GM23338 (cell line): ENCODE measurements at regions not wholly inside any gene's neighbourhood (a gene's known extent, or its start where the extent isn't known, plus 50 kb on each side); places are given as distances from the start of the nearest gene placed in this dataset.

Experiments used
- ATAC-seq: fragments of 200-7000 bp; cut with Tn5 transposase; 3 replicates; pipeline ENCODE4 v1.9.1; 2020
- DNase-seq: peaks from one replicate; pipeline ENCODE4 v3.0.0-alpha.2; 2015; ENCODE audit warnings: low spot score
- H2AFZ ChIP-seq: fragments of 200-600 bp; sonication (generic); 2 replicates; pipeline ENCODE4 v1.8.0; 2016; ENCODE audit warnings: antibody characterized with exemption, mild to moderate bottlenecking, moderate library complexity
- H3F3A ChIP-seq: fragments of 200-600 bp; sonication (generic); replicated peaks from 2 replicates; pipeline ENCODE4 v1.8.0; 2017; ENCODE audit warnings: antibody characterized with exemption, mixed run types, low read depth
- H3K27ac ChIP-seq: fragments of 200-600 bp; sonication (generic); 2 replicates; pipeline ENCODE4 v1.6.1; 2016; ENCODE audit warnings: low read depth
- H3K27me3 ChIP-seq: fragments of 200-600 bp; sonication (generic); 2 replicates; pipeline ENCODE4 v1.8.0; 2016; ENCODE audit warnings: mild to moderate bottlenecking, mixed run types, moderate library complexity; ENCODE audit not compliant: insufficient read depth
- H3K36me3 ChIP-seq: fragments of 200-600 bp; sonication (generic); 2 replicates; pipeline ENCODE4 v1.8.0; 2016; ENCODE audit warnings: mild to moderate bottlenecking; ENCODE audit not compliant: insufficient read depth
- H3K4me1 ChIP-seq: fragments of 200-600 bp; sonication (generic); 2 replicates; pipeline ENCODE4 v1.8.0; 2016; ENCODE audit warnings: mild to moderate bottlenecking, moderate library complexity; ENCODE audit not compliant: insufficient read depth
- H3K4me2 ChIP-seq: fragments of 200-600 bp; sonication (generic); 2 replicates; pipeline ENCODE4 v1.7.1; 2017; ENCODE audit warnings: mixed run types
- H3K4me3 ChIP-seq: fragments of 200-600 bp; sonication (generic); 2 replicates; pipeline ENCODE4 v1.6.1; 2016; ENCODE audit warnings: mixed run types
- H3K79me2 ChIP-seq: fragments of 200-600 bp; sonication (generic); replicated peaks from 2 replicates; pipeline ENCODE4 v1.8.0; 2017; ENCODE audit warnings: mild to moderate bottlenecking; ENCODE audit not compliant: insufficient read depth
- H3K9me2 ChIP-seq: fragments of 200-600 bp; sonication (generic); 2 replicates; pipeline ENCODE4 v1.8.0; 2017; ENCODE audit not compliant: insufficient read depth
- H4K20me1 ChIP-seq: fragments of 200-600 bp; sonication (generic); replicated peaks from 2 replicates; pipeline ENCODE4 v1.8.0; 2017; ENCODE audit warnings: mild to moderate bottlenecking; ENCODE audit not compliant: insufficient read depth
- H3K27ac Mint-ChIP-seq: 2 replicates; pipeline ENCODE4 v1.8.0; 2020; ENCODE audit warnings: inconsistent platforms, mild to moderate bottlenecking, moderate library complexity, mixed read lengths
- H3K27me3 Mint-ChIP-seq: 3 replicates; pipeline ENCODE4 v1.8.0; 2022; ENCODE audit warnings: low read depth, mild to moderate bottlenecking, moderate library complexity, mixed read lengths, inconsistent platforms; ENCODE audit not compliant: insufficient read depth, poor library complexity
- H3K36me3 Mint-ChIP-seq: 3 replicates; pipeline ENCODE4 v1.8.0; 2021; ENCODE audit warnings: low read depth, mild to moderate bottlenecking, inconsistent platforms, moderate library complexity, mixed read lengths
- H3K4me1 Mint-ChIP-seq: 3 replicates; pipeline ENCODE4 v1.8.0; 2020; ENCODE audit warnings: mild to moderate bottlenecking, inconsistent platforms, mixed read lengths
- H3K4me3 Mint-ChIP-seq: 3 replicates; pipeline ENCODE4 v1.8.0; 2021; ENCODE audit warnings: moderate library complexity, mild to moderate bottlenecking, inconsistent platforms, mixed read lengths
- H3K9me3 Mint-ChIP-seq: 3 replicates; pipeline ENCODE4 v1.8.0; 2020; ENCODE audit warnings: moderate library complexity, mild to moderate bottlenecking, inconsistent platforms, mixed read lengths
- CREB1 ChIP-seq: fragments of 250-450 bp; sonication (Bioruptor Pico); IDR thresholded peaks from 2 replicates; pipeline ENCODE4 v1.5.0; 2020; ENCODE audit warnings: low read depth, mild to moderate bottlenecking, moderate library complexity
- EZH2phosphoT487 ChIP-seq: fragments of 200-600 bp; sonication (generic); IDR thresholded peaks from one replicate; pipeline ENCODE4 v1.8.1; 2018; ENCODE audit warnings: antibody characterized with exemption; ENCODE audit not compliant: unreplicated experiment
- NANOG ChIP-seq: IDR thresholded peaks from 2 replicates; pipeline ENCODE4 v1.6.1; 2016; ENCODE audit warnings: antibody characterized with exemption, borderline replicate concordance
- POLR2AphosphoS5 ChIP-seq: IDR thresholded peaks from 2 replicates; pipeline ENCODE4 v1.6.1; 2016; ENCODE audit warnings: antibody characterized with exemption, low read depth
- STAT1 ChIP-seq: IDR thresholded peaks from one replicate; pipeline ENCODE4 v1.6.1; 2016; ENCODE audit warnings: antibody characterized with exemption; ENCODE audit not compliant: unreplicated experiment
- ZNF114 ChIP-seq: fragments of 250-450 bp; sonication (Bioruptor Pico); IDR thresholded peaks from 2 replicates; pipeline ENCODE4 v1.5.0; 2020; ENCODE audit warnings: mild to moderate bottlenecking, moderate library complexity
- ZNF331 ChIP-seq: fragments of 250-450 bp; sonication (Bioruptor Pico); IDR thresholded peaks from 2 replicates; pipeline ENCODE4 v1.5.0; 2020; ENCODE audit warnings: low read depth, mild to moderate bottlenecking, moderate library complexity
- TF ChIP-seq, protein P1 (sequence below): IDR thresholded peaks from one replicate; pipeline ENCODE4 v1.6.1; 2018; ENCODE audit warnings: antibody characterized with exemption; ENCODE audit not compliant: unreplicated experiment
- TF ChIP-seq, protein P2 (sequence below), 2 experiments: fragments of 200-600 bp in 1 of 2; sonication (generic) in 1 of 2; conservative IDR thresholded peaks; 2 replicates each; pipeline versions ENCODE4 v1.5.1 to v1.6.1; 2016 to 2017; ENCODE audit warnings: antibody characterized with exemption in 2 of 2, low read depth in 2 of 2, mild to moderate bottlenecking in 2 of 2, moderate library complexity in 1 of 2
- TF ChIP-seq, protein P3 (sequence below): fragments of 250-450 bp; sonication (Bioruptor Pico); IDR thresholded peaks from 2 replicates; pipeline ENCODE4 v1.5.0; 2020; ENCODE audit warnings: mild to moderate bottlenecking, moderate library complexity

DNA sequence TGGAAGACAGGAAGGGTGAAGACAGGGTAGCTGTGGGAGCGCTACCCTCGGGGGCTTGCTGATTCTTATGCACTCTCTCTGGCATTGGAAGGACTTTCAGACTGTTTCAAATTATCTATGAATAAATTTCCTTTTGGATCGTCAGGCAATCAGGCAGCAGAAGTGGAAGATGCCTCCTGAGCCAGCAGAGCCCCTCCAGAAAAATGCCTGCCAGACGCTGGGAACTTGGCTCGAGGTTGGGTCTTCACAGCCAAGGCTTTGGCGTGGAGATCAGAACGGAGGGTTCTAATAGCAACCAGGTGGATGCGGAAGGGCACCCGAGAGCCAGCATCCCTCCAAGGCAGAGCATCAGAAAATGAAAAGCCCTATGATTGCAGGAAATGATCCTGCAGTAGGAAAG lies 119.2 kb upstream of the RFLNA start:
- H3K27ac ChIP-seq = no peak overlapping the region
- no peaks in the 10 kb centered on the region for H3K79me2 ChIP-seq
- no peaks in the 10 kb centered on the region for H3K9me2 ChIP-seq
- no peaks in the 10 kb centered on the region for H3K27me3 ChIP-seq
- no peaks in the 10 kb centered on the region; the same call in 2 of the 3 replicates for H3K9me3 Mint-ChIP-seq
- no peak overlapping the region for H3K4me3 Mint-ChIP-seq
- H3K4me2 ChIP-seq = no peak overlapping the region
- H3K4me1 ChIP-seq = peaks cover 10% of the 10 kb centered on the region; the same call in 1 of the 2 replicates
- no peak for DNase-seq
- H3F3A ChIP-seq = no peaks in the 10 kb centered on the region
- H4K20me1 ChIP-seq = no peaks in the 10 kb centered on the region
- TF ChIP-seq ZNF331 (CRISPR knock-in tag) = no peak
- TF ChIP-seq STAT1 = no peak
- TF ChIP-seq EZH2phosphoT487 = no peak
- TF ChIP-seq, protein P1, sequence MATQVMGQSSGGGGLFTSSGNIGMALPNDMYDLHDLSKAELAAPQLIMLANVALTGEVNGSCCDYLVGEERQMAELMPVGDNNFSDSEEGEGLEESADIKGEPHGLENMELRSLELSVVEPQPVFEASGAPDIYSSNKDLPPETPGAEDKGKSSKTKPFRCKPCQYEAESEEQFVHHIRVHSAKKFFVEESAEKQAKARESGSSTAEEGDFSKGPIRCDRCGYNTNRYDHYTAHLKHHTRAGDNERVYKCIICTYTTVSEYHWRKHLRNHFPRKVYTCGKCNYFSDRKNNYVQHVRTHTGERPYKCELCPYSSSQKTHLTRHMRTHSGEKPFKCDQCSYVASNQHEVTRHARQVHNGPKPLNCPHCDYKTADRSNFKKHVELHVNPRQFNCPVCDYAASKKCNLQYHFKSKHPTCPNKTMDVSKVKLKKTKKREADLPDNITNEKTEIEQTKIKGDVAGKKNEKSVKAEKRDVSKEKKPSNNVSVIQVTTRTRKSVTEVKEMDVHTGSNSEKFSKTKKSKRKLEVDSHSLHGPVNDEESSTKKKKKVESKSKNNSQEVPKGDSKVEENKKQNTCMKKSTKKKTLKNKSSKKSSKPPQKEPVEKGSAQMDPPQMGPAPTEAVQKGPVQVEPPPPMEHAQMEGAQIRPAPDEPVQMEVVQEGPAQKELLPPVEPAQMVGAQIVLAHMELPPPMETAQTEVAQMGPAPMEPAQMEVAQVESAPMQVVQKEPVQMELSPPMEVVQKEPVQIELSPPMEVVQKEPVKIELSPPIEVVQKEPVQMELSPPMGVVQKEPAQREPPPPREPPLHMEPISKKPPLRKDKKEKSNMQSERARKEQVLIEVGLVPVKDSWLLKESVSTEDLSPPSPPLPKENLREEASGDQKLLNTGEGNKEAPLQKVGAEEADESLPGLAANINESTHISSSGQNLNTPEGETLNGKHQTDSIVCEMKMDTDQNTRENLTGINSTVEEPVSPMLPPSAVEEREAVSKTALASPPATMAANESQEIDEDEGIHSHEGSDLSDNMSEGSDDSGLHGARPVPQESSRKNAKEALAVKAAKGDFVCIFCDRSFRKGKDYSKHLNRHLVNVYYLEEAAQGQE = no peak
- TF ChIP-seq NANOG = no peak
- TF ChIP-seq POLR2AphosphoS5 = no peak
- no peak for TF ChIP-seq CREB1 (CRISPR knock-in tag)
- TF ChIP-seq, protein P2, sequence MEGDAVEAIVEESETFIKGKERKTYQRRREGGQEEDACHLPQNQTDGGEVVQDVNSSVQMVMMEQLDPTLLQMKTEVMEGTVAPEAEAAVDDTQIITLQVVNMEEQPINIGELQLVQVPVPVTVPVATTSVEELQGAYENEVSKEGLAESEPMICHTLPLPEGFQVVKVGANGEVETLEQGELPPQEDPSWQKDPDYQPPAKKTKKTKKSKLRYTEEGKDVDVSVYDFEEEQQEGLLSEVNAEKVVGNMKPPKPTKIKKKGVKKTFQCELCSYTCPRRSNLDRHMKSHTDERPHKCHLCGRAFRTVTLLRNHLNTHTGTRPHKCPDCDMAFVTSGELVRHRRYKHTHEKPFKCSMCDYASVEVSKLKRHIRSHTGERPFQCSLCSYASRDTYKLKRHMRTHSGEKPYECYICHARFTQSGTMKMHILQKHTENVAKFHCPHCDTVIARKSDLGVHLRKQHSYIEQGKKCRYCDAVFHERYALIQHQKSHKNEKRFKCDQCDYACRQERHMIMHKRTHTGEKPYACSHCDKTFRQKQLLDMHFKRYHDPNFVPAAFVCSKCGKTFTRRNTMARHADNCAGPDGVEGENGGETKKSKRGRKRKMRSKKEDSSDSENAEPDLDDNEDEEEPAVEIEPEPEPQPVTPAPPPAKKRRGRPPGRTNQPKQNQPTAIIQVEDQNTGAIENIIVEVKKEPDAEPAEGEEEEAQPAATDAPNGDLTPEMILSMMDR (conservative IDR thresholded peaks at IDR 0.05; ENCODE audit: low read depth in 2 of 2) = no peak
- peaks cover 14% of the 10 kb centered on the region for H3K4me1 Mint-ChIP-seq
- H3K4me3 ChIP-seq = no peak overlapping the region
- H3K36me3 ChIP-seq = no peaks in the 10 kb centered on the region
- peaks cover 9% of the 10 kb centered on the region for H3K27me3 Mint-ChIP-seq
- H3K36me3 Mint-ChIP-seq = no peaks in the 10 kb centered on the region; the same call in 2 of the 3 replicates
- H2AFZ ChIP-seq = no peak overlapping the region
- no peak for ATAC-seq
- no peak overlapping the region for H3K27ac Mint-ChIP-seq

DNA sequence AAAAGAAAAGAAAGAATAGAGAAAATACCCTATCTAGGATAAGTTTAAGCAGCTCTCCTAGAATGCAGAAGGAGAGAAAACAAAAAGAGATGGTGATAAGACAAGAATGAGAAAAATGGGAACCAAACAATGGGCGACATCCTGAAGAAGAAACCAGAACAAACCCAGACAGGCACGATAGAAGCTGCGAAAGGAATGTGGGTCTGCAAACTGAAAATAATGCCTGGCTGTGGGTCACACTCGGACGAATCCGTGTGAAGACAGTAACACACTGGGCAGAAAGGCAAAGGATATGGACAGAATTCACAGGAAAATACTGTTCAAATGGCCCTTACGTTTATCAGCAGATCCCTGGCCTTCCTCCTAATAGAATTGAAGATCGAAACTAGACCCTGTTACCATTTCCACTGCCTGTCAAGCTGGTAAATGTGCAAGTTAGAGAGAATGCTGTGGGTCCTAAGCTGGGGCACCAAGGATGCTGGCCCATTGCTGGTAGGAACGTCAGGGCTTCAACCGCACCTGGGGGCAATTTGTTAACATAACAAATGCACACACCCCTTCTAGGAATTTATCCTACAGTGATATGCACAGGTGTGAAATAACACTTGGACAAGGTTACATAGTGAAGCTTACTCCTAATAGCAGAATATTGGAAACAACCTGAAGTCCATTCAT lies 117.5 kb upstream of the RFLNA start:
- no peak overlapping the region for H3K27ac ChIP-seq
- no peak overlapping the region for H2AFZ ChIP-seq
- ATAC-seq = no peak
- Mint-ChIP-seq H3K9me3 (no peaks in the 10 kb centered on the region; the same call in 2 of the 3 replicates), H3K4me1 (peaks cover 14% of the 10 kb centered on the region), H3K27ac (no peak overlapping the region), H3K27me3 (peaks cover 12% of the 10 kb centered on the region), H3K4me3 (no peak overlapping the region), H3K36me3 (no peaks in the 10 kb centered on the region; the same call in 2 of the 3 replicates)
- peaks cover 10% of the 10 kb centered on the region; the same call in 1 of the 2 replicates for H3K4me1 ChIP-seq
- H3K4me2 ChIP-seq = peak overlapping the region; percentile 52; the same call in 1 of the 2 replicates
- H3K27me3 ChIP-seq = no peaks in the 10 kb centered on the region
- no peaks in the 10 kb centered on the region for H4K20me1 ChIP-seq
- no peaks in the 10 kb centered on the region for H3K36me3 ChIP-seq
- no peaks in the 10 kb centered on the region for H3K9me2 ChIP-seq
- peak; percentile 34 for DNase-seq
- no peak overlapping the region for H3K4me3 ChIP-seq
- no peaks in the 10 kb centered on the region for H3K79me2 ChIP-seq
- H3F3A ChIP-seq = no peaks in the 10 kb centered on the region
- TF ChIP-seq, protein P3, sequence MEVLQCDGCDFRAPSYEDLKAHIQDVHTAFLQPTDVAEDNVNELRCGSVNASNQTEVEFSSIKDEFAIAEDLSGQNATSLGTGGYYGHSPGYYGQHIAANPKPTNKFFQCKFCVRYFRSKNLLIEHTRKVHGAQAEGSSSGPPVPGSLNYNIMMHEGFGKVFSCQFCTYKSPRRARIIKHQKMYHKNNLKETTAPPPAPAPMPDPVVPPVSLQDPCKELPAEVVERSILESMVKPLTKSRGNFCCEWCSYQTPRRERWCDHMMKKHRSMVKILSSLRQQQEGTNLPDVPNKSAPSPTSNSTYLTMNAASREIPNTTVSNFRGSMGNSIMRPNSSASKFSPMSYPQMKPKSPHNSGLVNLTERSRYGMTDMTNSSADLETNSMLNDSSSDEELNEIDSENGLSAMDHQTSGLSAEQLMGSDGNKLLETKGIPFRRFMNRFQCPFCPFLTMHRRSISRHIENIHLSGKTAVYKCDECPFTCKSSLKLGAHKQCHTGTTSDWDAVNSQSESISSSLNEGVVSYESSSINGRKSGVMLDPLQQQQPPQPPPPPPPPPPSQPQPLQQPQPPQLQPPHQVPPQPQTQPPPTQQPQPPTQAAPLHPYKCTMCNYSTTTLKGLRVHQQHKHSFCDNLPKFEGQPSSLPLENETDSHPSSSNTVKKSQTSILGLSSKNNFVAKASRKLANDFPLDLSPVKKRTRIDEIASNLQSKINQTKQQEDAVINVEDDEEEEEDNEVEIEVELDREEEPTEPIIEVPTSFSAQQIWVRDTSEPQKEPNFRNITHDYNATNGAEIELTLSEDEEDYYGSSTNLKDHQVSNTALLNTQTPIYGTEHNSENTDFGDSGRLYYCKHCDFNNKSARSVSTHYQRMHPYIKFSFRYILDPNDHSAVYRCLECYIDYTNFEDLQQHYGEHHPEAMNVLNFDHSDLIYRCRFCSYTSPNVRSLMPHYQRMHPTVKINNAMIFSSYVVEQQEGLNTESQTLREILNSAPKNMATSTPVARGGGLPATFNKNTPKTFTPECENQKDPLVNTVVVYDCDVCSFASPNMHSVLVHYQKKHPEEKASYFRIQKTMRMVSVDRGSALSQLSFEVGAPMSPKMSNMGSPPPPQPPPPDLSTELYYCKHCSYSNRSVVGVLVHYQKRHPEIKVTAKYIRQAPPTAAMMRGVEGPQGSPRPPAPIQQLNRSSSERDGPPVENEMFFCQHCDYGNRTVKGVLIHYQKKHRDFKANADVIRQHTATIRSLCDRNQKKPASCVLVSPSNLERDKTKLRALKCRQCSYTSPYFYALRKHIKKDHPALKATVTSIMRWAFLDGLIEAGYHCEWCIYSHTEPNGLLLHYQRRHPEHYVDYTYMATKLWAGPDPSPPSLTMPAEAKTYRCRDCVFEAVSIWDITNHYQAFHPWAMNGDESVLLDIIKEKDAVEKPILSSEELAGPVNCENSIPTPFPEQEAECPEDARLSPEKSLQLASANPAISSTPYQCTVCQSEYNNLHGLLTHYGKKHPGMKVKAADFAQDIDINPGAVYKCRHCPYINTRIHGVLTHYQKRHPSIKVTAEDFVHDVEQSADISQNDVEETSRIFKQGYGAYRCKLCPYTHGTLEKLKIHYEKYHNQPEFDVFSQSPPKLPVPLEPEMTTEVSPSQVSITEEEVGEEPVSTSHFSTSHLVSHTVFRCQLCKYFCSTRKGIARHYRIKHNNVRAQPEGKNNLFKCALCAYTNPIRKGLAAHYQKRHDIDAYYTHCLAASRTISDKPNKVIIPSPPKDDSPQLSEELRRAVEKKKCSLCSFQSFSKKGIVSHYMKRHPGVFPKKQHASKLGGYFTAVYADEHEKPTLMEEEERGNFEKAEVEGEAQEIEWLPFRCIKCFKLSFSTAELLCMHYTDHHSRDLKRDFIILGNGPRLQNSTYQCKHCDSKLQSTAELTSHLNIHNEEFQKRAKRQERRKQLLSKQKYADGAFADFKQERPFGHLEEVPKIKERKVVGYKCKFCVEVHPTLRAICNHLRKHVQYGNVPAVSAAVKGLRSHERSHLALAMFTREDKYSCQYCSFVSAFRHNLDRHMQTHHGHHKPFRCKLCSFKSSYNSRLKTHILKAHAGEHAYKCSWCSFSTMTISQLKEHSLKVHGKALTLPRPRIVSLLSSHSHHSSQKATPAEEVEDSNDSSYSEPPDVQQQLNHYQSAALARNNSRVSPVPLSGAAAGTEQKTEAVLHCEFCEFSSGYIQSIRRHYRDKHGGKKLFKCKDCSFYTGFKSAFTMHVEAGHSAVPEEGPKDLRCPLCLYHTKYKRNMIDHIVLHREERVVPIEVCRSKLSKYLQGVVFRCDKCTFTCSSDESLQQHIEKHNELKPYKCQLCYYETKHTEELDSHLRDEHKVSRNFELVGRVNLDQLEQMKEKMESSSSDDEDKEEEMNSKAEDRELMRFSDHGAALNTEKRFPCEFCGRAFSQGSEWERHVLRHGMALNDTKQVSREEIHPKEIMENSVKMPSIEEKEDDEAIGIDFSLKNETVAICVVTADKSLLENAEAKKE = no peak
- TF ChIP-seq CREB1 (CRISPR knock-in tag) (no peak), ZNF114 (CRISPR knock-in tag) (no peak)
